A673 (cell line): ENCODE measurements at regions not wholly inside any gene's neighbourhood (a gene's known extent, or its start where the extent isn't known, plus 50 kb on each side); places are given as distances from the start of the nearest gene placed in this dataset.

Source experiments
- CTCF ChIP-seq: fragments of 300-800, 200-600 bp; sonication (generic); conservative IDR thresholded peaks from 2 replicates; pipeline ENCODE4 v1.5.1; 2017; ENCODE audit warnings: low read depth, mild to moderate bottlenecking, antibody characterized with exemption, low read length, moderate library complexity, mixed read lengths
- EZH2 ChIP-seq: fragments of 200-600 bp; sonication (generic); IDR thresholded peaks from 2 replicates; pipeline ENCODE4 v1.6.1; 2017; ENCODE audit warnings: borderline replicate concordance, low read depth, mild to moderate bottlenecking, mixed read lengths, antibody characterized with exemption, low read length; ENCODE audit not compliant: poor library complexity, severe bottlenecking

- TF ChIP-seq EZH2 = no peak
- TF ChIP-seq CTCF = no peak
These were observed 1741.2 kb upstream of the PCDH20 start for GRCh38 chr13:63156816-63157215.
